ENCODE measurements at regions not wholly inside any gene's neighbourhood (a gene's known extent, or its start where the extent isn't known, plus 50 kb on each side); places are given as distances from the start of the nearest gene placed in this dataset.

GRCh38 chr7:16089191-16089590 is 332.1 kb downstream of the CRPPA start:
- TF ChIP-seq, protein P1, sequence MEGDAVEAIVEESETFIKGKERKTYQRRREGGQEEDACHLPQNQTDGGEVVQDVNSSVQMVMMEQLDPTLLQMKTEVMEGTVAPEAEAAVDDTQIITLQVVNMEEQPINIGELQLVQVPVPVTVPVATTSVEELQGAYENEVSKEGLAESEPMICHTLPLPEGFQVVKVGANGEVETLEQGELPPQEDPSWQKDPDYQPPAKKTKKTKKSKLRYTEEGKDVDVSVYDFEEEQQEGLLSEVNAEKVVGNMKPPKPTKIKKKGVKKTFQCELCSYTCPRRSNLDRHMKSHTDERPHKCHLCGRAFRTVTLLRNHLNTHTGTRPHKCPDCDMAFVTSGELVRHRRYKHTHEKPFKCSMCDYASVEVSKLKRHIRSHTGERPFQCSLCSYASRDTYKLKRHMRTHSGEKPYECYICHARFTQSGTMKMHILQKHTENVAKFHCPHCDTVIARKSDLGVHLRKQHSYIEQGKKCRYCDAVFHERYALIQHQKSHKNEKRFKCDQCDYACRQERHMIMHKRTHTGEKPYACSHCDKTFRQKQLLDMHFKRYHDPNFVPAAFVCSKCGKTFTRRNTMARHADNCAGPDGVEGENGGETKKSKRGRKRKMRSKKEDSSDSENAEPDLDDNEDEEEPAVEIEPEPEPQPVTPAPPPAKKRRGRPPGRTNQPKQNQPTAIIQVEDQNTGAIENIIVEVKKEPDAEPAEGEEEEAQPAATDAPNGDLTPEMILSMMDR (conservative IDR thresholded peaks at IDR 0.05; ENCODE audit: low read depth, low read length): no peak
- no peak for TF ChIP-seq FOS (IDR thresholded peaks at IDR 0.05; ENCODE audit: low read depth, low read length)
